ENCODE measurements at regions not wholly inside any gene's neighbourhood (a gene's known extent, or its start where the extent isn't known, plus 50 kb on each side); places are given as distances from the start of the nearest gene placed in this dataset.

DNA sequence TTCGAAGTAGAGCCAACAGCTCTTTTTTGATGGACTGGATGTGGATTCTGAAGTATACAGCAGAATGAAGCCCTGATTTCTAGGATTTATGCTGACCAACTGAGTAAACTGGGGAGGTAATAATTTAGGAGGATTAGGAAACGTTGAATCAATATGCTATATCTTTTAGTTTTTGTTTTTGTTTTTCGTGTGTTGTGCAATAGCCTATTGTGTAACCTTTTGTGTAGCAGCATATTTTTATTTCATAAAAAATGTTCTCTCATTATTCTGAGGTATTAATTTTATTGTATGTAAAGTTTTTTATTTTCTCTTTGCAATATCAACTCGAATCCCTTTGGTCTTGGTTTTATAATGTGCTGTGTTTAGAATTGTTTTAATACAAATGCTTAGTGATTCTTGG lies 902.3 kb downstream of the EFNA5 start:
- no peak for DNase-seq

GRCh38 chr5:106766916-106767315 lies 903.8 kb downstream of the EFNA5 start:
- DNase-seq, result no peak

- no peak for DNase-seq
Measured at GRCh38 chr5:106759581-106759980, 911.2 kb downstream of the EFNA5 start.

- DNase-seq, result no peak
Measured at GRCh38 chr5:106759152-106759551, 911.6 kb downstream of the EFNA5 start.

DNA sequence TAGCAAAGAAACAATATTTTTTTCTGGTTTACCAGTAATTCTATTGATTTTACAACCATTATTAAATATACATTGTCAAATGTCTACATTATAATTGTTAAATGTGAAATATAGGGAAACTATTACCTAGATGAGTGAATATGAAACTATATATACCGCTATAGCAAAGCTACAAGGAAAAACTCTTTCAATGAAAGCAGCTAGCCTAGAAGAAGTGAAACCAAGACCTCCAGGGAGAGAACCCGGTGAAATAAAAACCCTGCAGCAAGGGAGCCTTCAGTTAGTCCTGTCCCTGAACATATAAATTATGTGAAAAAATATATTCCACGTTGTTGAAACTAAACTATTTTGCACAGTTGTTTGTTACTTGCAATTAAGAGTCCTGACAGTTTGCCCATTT lies 913.1 kb downstream of the EFNA5 start:
- DNase-seq, result no peak

GRCh38 chr5:106755789-106756188 lies 914.9 kb downstream of the EFNA5 start:
- DNase-seq, result no peak

DNA sequence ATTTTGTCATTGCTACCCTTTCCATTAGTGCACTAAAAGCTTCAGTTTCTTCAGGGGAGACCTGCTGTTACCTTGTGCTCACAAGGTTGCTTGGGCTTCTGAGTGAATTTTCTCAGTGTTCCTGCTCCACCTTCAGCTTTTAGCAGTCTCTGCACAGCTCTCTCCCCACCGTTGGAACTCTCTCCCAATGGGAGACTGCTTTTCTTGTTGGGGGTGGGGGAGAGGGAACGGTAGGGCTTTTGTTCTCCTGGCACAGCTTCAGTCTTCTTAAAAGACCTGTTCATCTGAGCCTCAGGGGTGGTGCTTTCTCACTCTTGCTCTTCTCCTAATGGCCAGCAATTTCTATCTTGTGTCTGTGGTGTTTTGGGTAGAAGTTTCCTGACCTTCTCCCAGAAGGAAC lies 915.7 kb downstream of the EFNA5 start:
- DNase-seq, result no peak

DNA sequence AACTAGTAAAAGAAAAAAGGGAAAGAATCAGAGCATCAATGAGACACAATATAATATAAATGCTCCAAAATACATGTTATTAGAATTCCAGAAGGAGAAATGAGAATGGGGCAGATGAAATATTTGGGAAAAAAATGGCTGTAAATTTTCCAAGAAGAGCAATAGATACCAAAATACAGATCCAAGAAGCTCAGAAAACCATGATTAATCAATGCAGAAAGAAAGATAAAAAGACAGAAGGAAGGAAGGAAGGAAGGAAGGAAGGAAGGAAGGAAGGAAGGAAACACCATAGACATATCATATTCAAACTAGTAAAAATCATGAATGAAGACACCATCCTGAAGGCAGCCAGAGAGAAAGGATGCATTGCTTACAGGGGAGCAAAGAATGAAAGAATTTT lies 920.9 kb downstream of the EFNA5 start:
- DNase-seq, result no peak

- DNase-seq, result no peak
Measured at GRCh38 chr5:106739127-106739526, 931.6 kb downstream of the EFNA5 start.

- DNase-seq, result no peak
Measured at GRCh38 chr5:106737111-106737510, 933.6 kb downstream of the EFNA5 start.

DNA sequence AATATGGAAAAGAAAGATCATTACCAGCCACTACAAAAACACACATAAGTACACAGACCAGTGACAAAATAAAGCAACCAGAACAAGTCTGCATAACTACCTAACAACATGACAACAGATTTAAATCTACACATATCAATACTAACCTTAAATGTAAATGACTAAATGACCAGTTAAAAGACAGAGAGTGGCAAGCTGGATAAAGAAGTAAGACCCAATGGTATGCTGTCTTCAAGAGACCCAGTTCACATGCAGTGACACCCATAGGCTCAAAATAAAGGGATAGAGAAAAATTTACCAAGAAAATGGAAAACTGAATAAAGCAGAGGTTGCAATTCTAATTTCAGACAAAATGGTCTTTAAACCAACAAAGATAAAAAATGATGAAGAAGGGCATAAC lies 938.1 kb downstream of the EFNA5 start:
- no peak for DNase-seq

DNA sequence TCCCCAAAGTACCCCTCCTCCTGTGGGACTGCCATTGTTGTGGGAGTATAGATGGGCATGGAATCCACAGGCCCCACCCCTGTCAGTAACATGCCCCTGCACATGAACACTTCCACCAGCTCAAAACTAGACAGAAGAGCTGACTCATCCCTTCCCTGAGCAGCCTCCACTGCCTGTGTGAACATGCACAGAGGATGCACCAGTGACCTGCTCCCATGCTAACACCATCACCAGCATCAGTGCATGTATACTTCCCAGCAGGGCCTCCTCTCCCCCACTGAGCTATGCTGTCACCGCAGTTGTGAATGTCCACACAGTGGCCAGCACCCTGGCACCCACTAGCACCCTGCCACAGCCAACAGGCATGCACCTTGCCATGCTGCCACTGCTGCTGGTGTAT lies 939.8 kb downstream of the EFNA5 start:
- DNase-seq, result no peak

- DNase-seq, result no peak
Measured at GRCh38 chr5:106730506-106730905, 940.2 kb downstream of the EFNA5 start.

DNA sequence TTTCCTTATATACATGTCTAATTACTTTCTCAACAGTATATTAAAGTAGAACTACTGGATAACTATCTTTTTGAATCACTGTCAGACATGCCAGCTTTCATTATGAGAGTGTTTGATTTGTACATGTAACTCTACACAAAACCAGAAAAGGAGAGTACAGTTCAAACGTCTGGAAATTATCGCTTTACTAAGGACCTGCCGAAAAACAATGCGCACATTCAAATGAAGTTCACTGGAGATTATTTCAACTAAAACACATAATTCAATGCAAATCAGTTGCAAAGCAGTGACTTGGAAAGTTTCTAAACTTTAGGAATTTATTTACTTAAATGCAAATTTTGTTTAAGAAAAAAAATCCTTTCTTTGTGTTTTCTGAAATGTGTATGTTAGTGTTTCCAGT lies 942.5 kb downstream of the EFNA5 start:
- DNase-seq, result no peak

- no peak for DNase-seq
Measured at GRCh38 chr5:106727071-106727470, 943.7 kb downstream of the EFNA5 start.

DNA sequence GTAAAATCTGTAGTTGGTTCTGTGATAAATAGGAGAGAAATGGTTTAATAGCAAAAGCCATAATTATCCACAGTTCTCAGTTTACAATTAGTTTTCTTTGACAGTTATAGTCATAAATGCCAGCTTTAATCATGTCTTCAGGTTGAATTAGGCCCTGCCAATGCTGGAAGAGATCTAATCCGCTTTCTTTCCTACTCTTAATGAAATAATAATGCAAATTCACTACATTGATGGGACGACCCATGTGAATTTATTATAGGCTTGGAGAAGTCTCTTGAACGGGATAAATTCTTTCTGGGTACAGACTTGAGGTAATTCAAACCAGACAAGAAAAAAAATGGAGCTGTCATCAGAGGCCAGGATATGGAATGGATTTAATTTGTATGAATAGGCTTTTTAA lies 950.4 kb downstream of the EFNA5 start:
- no peak for DNase-seq

GRCh38 chr5:106699796-106700195 lies 970.9 kb downstream of the EFNA5 start:
- no peak for DNase-seq

DNA sequence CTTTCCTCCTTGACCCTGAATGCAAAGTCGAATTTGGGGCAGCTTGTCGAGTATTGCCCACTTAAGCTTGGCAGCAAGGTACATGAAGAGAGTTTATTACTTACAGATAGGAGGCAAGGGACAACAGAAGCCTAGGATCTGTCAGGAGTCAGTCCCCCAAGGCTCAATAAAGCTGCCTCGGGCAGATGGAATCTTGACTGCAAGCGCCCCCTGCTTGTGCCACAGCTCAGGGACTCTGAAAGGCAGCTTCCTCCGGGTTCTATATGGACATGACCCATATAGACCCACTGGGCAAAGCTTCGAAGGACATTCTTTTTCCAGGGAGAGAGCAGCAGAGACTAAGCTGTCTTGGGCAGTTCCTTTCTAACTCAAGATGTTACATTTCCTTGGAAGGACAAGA lies 971.5 kb downstream of the EFNA5 start:
- DNase-seq, result no peak

DNA sequence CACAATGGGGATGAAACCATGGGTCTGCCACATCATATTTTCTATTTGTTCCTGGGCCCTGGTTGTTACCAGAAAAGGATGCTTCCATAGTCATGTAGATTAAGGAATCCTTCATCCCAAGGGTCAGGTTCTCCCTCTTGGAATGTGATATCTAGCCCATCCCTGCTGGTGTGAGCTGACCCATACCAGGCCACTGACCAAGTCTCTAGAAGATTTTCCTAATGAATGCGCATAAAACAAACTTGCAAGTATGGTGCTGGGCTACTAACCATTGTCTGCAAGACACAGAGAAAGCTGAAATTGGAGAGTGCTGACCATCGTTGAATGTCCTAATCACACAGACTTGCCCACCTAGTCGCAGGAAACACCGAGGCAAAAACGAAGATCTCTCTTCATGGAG lies 972.6 kb downstream of the EFNA5 start:
- no peak for DNase-seq

GRCh38 chr5:106691701-106692100 lies 979.0 kb downstream of the EFNA5 start:
- no peak for DNase-seq

DNA sequence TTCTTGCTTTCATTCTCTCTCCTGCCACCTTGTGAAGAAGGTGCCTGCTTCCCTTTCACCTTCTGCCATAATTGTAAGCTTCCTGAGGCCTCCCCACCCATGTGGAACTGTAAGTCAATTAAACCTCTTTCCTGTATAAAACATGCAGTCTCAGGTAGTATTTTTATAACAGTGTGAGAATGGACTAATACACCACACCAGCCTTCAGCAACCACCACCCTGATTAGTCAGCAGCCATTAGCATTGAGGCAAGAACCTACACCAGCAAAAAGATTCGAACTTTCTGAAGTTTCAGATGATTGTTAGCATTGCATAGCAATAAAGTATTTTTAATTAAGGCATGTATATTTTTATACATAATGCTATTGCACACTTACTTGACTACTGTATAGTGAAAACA lies 980.2 kb downstream of the EFNA5 start:
- no peak for DNase-seq

GRCh38 chr5:106680330-106680729 lies 990.4 kb downstream of the EFNA5 start:
- no peak for DNase-seq

DNA sequence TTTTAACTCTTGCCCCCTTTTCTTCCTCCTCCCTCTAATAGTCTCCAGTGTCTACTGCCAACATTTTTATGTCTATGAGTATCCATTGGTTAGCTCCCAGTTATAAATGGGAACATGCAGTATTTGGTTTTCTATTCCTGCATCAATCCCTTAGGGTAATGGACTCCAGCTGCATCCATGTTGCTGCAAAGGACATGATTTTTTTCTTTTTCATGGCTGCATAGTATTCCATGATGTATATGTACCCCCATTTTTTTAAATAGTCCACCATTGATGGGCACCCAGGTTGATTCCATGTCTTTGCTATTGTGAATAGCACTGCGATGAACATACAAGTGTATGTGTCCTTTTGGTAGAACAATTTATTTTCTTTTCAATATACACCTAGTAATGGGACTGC lies 993.7 kb downstream of the EFNA5 start:
- no peak for DNase-seq

DNA sequence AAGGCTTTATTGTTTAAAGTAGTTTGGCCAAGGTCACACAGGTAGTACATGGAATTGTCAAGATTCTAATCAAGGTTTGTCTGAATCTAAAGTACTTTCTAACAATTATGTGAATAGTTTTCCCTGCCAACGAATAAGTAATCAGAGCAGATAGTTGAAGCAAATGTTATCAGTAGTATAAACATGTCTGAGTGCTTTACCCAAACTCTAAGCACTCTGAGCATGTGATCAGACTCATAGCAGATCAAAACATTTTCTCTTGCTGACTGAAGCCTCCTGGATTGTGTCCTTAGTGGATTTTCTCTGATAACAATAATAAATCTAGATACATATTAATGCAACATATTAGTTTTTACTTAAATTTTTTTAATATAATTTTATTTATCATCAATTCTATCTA lies 995.0 kb downstream of the EFNA5 start:
- no peak for DNase-seq

DNA sequence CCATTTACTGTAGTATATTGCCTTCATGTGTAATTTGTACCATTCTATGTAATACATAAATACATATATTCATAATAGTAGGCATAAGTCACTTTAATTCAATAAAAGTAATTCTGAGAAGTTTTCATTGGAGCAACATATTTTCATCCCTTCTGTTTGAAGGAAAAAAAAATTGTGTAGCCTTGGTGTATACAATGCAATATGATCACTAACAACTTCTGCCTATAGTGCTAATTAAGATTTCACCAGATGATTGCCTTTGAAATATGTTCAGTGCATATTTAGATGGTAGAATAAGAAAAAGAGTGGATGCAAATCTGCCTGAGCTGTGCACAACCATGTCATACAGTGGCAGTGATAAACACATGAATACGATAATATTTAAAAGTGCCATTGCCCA lies 996.8 kb downstream of the EFNA5 start:
- no peak for DNase-seq

GRCh38 chr5:106661866-106662265 lies 1008.9 kb downstream of the EFNA5 start:
- no peak for DNase-seq

Data from 8988T (cell line).